HFF-Myc (cell line): ENCODE measurements at regions not wholly inside any gene's neighbourhood (a gene's known extent, or its start where the extent isn't known, plus 50 kb on each side); places are given as distances from the start of the nearest gene placed in this dataset.

Source experiments
- DNase-seq: peaks from one replicate; pipeline ENCODE4 v3.0.0-alpha.2; 2011; ENCODE audit warnings: low read depth; ENCODE audit errors: extremely low read depth
- H3K4me3 ChIP-seq: replicated peaks from 2 replicates; pipeline ENCODE4 v1.5.1; 2011; ENCODE audit warnings: low read depth, mild to moderate bottlenecking, control low read depth, low read length
- TF ChIP-seq, protein P1 (sequence below): IDR thresholded peaks from 2 replicates; pipeline ENCODE4 v1.5.1; 2012; ENCODE audit warnings: mild to moderate bottlenecking, low read depth, low read length, control low read depth; ENCODE audit errors: missing control alignments

DNA sequence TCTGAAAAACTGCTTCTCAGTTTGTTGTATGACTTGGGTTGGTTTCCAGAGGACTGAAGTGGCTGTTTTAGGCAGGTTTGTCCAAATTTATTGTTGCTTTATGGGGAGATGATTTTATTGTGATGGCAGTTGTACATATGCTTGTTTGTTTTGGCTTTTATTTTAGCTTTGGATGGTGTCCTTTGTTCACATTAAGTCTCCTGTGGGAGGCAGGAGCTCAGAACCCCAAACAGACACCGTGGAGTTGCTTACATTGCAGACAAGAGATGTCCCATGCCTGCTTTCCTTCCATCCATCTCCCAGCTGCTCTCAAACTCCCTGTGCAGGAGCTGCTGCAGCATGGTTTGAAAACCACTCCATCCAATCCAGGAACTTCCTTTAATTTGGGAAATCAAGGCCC lies 414.7 kb downstream of the LPIN1 start:
- TF ChIP-seq, protein P1, sequence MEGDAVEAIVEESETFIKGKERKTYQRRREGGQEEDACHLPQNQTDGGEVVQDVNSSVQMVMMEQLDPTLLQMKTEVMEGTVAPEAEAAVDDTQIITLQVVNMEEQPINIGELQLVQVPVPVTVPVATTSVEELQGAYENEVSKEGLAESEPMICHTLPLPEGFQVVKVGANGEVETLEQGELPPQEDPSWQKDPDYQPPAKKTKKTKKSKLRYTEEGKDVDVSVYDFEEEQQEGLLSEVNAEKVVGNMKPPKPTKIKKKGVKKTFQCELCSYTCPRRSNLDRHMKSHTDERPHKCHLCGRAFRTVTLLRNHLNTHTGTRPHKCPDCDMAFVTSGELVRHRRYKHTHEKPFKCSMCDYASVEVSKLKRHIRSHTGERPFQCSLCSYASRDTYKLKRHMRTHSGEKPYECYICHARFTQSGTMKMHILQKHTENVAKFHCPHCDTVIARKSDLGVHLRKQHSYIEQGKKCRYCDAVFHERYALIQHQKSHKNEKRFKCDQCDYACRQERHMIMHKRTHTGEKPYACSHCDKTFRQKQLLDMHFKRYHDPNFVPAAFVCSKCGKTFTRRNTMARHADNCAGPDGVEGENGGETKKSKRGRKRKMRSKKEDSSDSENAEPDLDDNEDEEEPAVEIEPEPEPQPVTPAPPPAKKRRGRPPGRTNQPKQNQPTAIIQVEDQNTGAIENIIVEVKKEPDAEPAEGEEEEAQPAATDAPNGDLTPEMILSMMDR, result no peak
- no peak for DNase-seq
- H3K4me3 ChIP-seq, result no peak overlapping the region

DNA sequence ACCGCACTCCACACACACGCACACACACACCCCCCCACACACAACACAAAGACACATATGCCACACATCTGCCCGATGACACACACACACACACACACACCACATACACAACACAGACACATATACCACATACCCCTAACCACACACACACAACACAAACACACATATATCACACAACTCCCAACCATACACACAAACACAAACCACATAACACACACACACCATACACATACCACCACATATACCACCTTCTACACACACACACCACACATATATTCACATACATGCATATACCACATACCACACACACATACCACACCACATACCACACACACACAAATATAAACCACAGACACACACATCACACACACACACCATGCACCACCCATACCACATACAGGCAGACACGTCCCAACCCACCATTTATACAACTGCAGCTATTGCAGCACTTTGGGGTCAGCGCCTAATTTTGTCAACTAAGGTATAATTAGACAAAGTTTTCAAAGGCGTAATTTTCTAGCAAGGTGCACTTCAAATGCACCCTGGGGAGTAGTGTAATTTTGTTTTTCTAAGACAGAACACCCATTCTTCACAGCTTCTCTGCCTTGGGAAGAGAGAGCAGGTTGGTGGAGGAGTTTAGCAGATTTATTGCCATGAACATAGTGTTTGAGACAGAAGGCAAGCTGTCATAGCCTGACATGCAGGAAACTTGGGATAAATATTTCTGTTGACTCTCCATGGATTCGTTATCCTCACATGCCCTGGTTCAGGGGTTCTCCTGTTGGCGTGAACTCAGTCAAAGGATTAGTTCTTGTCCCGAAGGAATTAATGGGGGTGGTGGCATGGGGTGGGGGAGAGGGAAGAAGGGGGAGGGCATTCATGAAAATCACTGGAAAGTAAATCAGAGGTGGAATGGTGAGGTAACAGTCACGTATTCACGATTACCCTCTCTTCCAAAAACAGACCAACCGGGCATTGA lies 416.1 kb downstream of the LPIN1 start:
- no peak overlapping the region for H3K4me3 ChIP-seq
- TF ChIP-seq, protein P1, result no peak
- no peak for DNase-seq

DNA sequence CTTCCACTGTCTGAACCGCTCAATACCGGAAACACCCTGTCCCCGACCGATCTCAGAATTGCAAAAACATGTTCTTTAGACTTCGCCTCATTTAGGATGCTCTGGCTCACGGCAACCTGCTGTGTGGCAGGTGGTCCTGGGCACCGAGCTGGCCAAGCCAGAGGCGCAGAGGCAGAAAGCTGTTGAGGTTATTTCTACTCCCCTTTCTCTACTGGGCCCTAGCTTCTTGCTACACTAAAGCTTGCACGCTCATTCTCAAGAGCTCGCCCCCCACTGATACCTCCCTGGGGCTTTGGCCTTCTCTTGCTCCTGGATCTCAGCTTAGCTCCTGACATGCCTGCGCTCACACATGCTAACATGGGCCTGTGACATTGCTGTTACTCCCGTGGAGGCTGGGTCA lies 417.4 kb downstream of the LPIN1 start:
- TF ChIP-seq, protein P1, result no peak
- no peak for DNase-seq

DNA sequence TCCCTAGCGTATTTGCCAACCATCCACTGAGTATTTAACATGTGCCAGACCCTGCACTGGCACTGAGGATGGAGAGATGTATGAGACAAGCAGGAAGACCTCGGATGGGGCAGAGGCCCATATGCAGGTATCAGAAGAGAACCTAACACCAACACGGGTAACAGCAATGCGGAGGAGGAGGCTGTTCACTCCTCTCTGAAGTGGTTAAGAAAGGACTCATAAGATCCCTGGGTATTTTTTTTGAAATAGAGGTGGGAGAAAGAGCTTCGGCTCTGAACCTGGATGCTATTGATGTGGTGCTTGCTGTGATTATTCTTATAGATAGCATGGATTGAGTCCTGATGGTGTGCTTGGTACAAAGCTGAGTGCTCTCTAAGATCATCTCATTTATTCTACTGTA lies 418.3 kb downstream of the LPIN1 start:
- DNase-seq, result no peak
- no peak overlapping the region for H3K4me3 ChIP-seq
- TF ChIP-seq, protein P1, result no peak

More for the DNA sequence above, 417.4 kb downstream of the LPIN1 start:
- H3K4me3 ChIP-seq, result no peak overlapping the region

DNA sequence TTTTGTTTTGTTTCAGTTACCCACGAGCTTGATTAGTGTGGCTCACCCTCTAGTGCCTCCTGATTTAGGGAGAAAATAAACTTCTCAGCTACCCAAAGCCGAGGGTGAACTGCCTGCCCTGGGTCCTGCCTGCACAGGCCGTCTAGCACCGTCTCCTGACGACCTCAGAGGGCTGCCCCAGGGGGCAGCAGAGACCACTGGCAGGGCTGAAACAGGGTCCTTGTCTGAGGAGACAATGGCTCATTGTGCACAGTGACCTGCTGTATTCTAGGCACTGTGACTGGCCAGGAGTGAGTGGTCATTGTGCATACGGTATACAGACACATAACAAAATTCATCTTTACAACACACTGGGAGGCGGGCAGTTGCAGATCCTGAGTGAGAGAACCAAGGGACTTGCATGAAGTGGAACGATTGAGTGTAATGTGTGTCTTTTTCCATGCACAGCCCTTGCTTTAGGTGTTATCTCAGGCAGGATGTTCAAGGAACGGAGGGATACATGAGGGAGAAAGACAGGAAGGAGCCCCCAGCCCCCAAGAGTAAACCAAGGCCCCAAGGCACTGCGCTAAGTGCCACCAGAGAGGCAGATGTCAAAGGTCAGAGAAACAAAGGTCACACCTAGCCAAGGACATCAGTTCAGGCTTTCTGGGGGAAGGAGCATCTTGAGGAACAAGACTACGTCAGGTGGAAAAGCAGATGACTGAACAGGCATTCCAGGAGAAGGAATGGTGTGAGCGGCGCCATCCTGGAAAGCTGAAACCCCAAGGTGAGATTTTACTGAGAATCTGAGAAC lies 421.3 kb downstream of the LPIN1 start:
- TF ChIP-seq, protein P1, result no peak
- H3K4me3 ChIP-seq, result no peak overlapping the region
- no peak for DNase-seq

DNA sequence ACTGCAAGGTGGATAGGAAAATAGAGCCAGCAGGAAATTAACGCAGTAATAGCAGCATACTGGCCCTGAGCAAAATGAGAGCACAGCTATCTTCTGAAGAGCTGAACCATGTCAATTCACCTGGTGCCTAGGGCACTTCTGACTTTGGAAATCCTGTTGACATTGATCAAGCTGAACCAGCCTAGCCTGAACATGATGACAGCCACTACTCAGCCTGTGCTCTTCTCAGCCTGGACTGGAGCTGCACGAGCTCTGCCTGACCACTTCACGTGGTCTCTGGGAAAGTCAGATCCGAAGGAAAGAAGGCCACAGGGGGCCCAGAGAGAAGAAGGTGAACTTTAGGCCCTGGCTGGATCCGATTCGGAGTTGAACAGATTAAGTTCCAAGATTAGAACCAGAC lies 421.9 kb downstream of the LPIN1 start:
- TF ChIP-seq, protein P1, result no peak

More for the DNA sequence above, 421.9 kb downstream of the LPIN1 start:
- no peak overlapping the region for H3K4me3 ChIP-seq
- DNase-seq, result no peak
